Sciatic nerve (tissue), 2 donors: ENCODE measurements at regions not wholly inside any gene's neighbourhood (a gene's known extent, or its start where the extent isn't known, plus 50 kb on each side); places are given as distances from the start of the nearest gene placed in this dataset.

Experiments
- ATAC-seq: fragments of 200-7000 bp; cut with Tn5 transposase; one replicate; pipeline ENCODE4 v1.9.1; 2020; ENCODE audit warnings: mild to moderate bottlenecking, moderate library complexity
- DNase-seq: peaks from one replicate; pipeline ENCODE4 v3.0.0-alpha.2; 2020; ENCODE audit warnings: low spot score
- intact Hi-C: fragments of 100-400 bp; cut with DNase I; formaldehyde crosslinking; loops from one replicate; pipeline ENCODE4 v1.14.2; 2022
- donor health status: DM: no; HTN: no; CAD: no.
- donor health status: DM: no; HTN: no; CAD: no.

DNA sequence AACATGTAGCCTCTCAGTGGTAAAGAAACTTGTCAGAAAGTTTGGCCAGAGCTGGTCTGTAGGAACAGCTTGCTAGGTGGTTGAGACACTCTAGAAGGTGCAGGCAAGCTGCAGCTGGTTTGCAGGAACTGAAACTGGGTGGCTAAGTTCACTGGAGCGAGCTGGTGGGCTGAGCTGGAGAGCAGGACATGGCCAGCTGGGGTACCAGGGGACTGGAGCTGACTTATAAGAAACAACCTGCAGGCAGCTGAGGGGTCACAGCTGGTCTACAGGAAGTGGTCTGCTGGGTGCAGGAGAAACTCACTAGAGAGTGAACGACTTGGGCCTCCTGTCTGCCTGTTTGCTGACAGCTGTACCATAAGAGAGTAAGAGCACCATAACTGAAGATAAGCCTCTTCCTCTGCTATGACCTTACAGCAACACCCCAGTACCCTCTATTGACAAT, 157.1 kb upstream of the LNX1 start:
- intact Hi-C loops, result no loop called here
- peak; percentile 32 for ATAC-seq

GRCh38 chr4:53747401-53747800, 156.1 kb upstream of the LNX1 start:
- DNase-seq (no peak), ATAC-seq (no peak)
- intact Hi-C loops, result no loop called here

More for the DNA sequence above, 157.1 kb upstream of the LNX1 start:
- no peak for DNase-seq

GRCh38 chr4:53744446-53745160, 153.3 kb upstream of the LNX1 start:
- intact Hi-C loops, result no loop called here
- DNase-seq (no peak), ATAC-seq (no peak)

DNA sequence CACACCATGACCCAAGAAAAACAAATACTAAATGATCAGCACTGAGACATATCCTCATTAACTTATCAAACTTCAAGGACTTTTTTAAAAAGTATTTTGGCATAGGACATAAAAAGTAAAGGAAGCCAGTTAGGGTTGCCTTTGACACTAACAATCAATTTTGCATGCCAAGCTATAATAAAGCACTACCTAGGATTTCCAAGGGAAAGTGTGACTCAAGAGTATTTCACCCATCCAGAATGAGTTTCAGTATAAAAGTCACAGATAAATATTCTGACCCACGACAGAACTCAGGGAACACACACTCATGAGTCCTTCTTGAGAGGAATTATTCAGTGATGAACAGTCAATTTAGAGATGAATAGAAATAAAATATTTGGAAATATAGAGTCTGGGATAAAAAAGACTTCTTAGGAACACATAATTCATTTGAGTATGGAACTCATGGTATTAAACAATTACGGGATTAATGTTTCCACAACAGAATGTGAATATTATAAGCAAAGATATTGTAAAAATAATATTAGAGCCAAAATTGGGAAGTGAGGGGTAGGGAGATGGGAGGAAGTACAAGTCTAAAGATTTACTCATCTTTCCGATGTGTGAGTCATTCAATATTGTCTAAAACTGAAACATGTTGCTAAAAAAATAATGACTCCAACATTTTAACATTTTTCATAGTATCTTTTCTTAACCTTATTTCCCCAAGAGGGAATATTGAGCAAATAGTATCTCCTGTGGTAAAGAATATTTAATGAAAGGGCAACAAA, 143.5 kb upstream of the LNX1 start:
- ATAC-seq, result peak; percentile 45
- intact Hi-C loops, result no loop called here
- DNase-seq, result no peak

- no peak for DNase-seq
- ATAC-seq, result no peak
- intact Hi-C loops, result no loop called here
Observed at GRCh38 chr4:53734182-53734581, 142.9 kb upstream of the LNX1 start.

DNA sequence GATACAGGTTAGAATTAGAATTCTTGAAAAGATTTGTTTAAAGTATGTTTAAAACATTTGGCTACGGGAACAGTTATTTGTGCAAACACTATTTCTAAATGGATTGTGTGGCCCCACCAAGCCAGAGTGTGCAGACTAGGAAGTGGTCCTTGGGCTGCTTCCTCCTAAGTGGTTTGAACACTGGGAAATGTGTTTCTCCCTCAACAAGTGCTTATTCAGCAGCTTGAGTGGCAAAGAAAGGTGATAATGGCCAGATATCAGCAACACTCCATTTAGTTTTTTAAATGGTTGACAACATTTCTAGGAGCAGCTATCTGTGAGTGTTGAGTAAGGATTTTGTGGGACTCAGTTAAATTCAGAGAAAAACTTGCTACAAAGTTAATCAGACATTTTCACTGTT, 141.4 kb upstream of the LNX1 start:
- ATAC-seq (no peak), DNase-seq (no peak)
- intact Hi-C loops, result no loop called here

GRCh38 chr4:53730031-53730805, 138.9 kb upstream of the LNX1 start:
- intact Hi-C loops, result no loop called here
- ATAC-seq (no peak), DNase-seq (no peak)

- ATAC-seq (no peak), DNase-seq (no peak)
- intact Hi-C loops, result no loop called here
Observed at GRCh38 chr4:53722110-53722509, 130.8 kb upstream of the LNX1 start.

DNA sequence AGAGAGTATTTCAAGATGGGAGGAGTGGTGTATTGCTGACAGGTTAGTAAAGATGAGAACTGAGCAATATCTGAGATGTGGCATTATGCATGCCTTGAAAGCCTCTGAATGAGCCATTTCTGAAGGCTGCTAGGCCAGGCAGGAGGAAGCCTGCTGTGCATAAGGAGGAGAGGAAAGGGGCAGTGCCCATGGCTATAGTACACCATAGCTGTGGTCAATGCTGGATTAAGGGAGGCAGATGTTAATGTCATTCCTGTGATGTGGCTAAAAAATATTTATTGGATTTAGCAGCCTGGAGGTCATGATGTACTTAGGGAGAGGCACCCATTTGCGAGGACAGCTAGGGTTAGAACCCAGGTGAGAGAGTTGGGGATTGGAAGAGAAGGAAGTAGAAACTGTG, 130.0 kb upstream of the LNX1 start:
- ATAC-seq (no peak), DNase-seq (no peak)
- intact Hi-C loops, result no loop called here

GRCh38 chr4:53720776-53721175, 129.5 kb upstream of the LNX1 start:
- DNase-seq (no peak), ATAC-seq (no peak)
- intact Hi-C loops, result no loop called here

GRCh38 chr4:53717064-53717549, 125.8 kb upstream of the LNX1 start:
- DNase-seq (no peak), ATAC-seq (peak; percentile 40)
- intact Hi-C loops, result no loop called here

- peak; percentile 55 for ATAC-seq
- intact Hi-C loops, result no loop called here
Observed at GRCh38 chr4:53716471-53717063, 125.3 kb upstream of the LNX1 start.

GRCh38 chr4:53716011-53716410, 124.7 kb upstream of the LNX1 start:
- no peak for DNase-seq
- intact Hi-C loops, result no loop called here

More at GRCh38 chr4:53716471-53717063, 125.3 kb upstream of the LNX1 start:
- no peak for DNase-seq

GRCh38 chr4:53714236-53715140, 123.2 kb upstream of the LNX1 start:
- DNase-seq (no peak), ATAC-seq (no peak)
- intact Hi-C loops, result no loop called here

More at GRCh38 chr4:53716011-53716410, 124.7 kb upstream of the LNX1 start:
- ATAC-seq, result no peak

DNA sequence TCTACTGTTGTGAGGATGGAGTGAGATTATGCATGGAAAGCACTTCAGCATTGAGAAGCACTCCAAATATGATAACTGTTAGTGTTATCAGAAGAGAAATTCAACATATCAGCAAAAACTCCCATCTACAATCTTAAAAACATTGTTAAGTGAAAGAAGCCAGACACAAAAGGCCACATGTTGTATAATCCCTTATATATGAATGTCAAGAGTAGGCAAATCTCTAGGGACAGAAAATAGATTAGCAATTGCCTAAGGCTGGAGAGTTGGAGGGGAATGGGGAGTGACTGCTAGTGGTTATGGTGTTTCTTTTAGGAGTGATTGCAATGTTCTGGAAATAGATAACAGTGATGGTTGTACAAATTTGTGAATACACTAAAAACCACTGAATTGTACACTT, 122.5 kb upstream of the LNX1 start:
- DNase-seq (no peak), ATAC-seq (no peak)
- intact Hi-C loops, result no loop called here

GRCh38 chr4:53713296-53713695, 122.0 kb upstream of the LNX1 start:
- intact Hi-C loops, result no loop called here
- DNase-seq (no peak), ATAC-seq (no peak)

GRCh38 chr4:53712408-53713020, 121.2 kb upstream of the LNX1 start:
- no peak for ATAC-seq
- no peak for DNase-seq
- intact Hi-C loops, result no loop called here

DNA sequence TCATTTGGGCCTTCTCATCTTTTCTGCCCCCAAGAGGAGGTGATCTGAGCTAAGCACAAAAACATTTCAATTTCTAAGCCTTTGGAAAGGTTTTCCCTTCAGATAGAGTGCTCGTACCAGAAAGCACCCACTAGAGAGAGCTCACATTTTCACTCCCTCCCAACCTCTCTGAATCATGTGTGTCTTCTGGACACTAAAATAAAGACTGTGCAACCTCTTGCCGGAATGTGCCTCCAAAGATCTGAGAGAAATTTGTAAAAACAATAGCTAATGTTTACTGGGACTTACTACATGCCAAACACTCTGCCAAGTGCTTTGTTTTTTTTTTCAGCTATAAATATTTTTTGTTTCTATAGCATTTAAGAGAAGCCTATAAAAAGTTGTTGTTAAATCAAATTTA, 120.6 kb upstream of the LNX1 start:
- intact Hi-C loops, result no loop called here
- ATAC-seq (peak; percentile 63), DNase-seq (no peak)
